ENCODE measurements at regions not wholly inside any gene's neighbourhood (a gene's known extent, or its start where the extent isn't known, plus 50 kb on each side); places are given as distances from the start of the nearest gene placed in this dataset.

- Histone ChIP-seq H3K27ac (no peak overlapping the region), H3K9me3 (no peaks in the 10 kb centered on the region), H3K4me1 (no peaks in the 10 kb centered on the region), H3K4me3 (no peak overlapping the region), H3K4me2 (no peak overlapping the region)
- DNase-seq (ENCODE audit: low read depth in 1 of 2, low spot score in 1 of 2), result no peak
- TF ChIP-seq POLR2A (IDR thresholded peaks at IDR 0.05; ENCODE audit: low read length) (no peak), HOXB5 (CRISPR knock-in tag; IDR thresholded peaks at IDR 0.05) (no peak), KDM1A (IDR thresholded peaks at IDR 0.05; ENCODE audit: low read depth) (no peak), ATOH8 (CRISPR knock-in tag; IDR thresholded peaks at IDR 0.05; ENCODE audit: low read depth) (no peak), TP53 (CRISPR knock-in tag; IDR thresholded peaks at IDR 0.05) (no peak), FOSL2 (IDR thresholded peaks at IDR 0.05) (no peak), FOSL2 (CRISPR knock-in tag; IDR thresholded peaks at IDR 0.05) (no peak), ZFP36 (IDR thresholded peaks at IDR 0.05; ENCODE audit: borderline replicate concordance, partially characterized antibody) (no peak), EHMT2 (IDR thresholded peaks at IDR 0.05; ENCODE audit: low read depth) (no peak)
- ChIA-PET POLR2A (no interaction called here), CTCF (interaction anchor here (0.8 to 1.5 kb wide), 3 partner anchors 30 to 159 kb away, joined by 3 to 6 read pairs (median 3); no protein-coding TSS in a partner anchor)
- FAIRE-seq, result no peak
- 64% methylated on average over 5 of the region's 5 CpGs for WGBS (ENCODE audit: missing lambda C conversion rate)
- no peak for ATAC-seq
Observed at GRCh38 chr3:150148227-150148626, 177.5 kb upstream of the PFN2 start.

- TF ChIP-seq NPAS2 (CRISPR knock-in tag; IDR thresholded peaks at IDR 0.05; ENCODE audit: borderline replicate concordance) (no peak), BCL3 (IDR thresholded peaks at IDR 0.05) (no peak), FOSB (CRISPR knock-in tag; IDR thresholded peaks at IDR 0.05) (no peak), HES2 (IDR thresholded peaks at IDR 0.05) (no peak), MAZ (IDR thresholded peaks at IDR 0.05; ENCODE audit: borderline replicate concordance, low read depth, low read length) (no peak), RFX5 (IDR thresholded peaks at IDR 0.05) (no peak), SREBF2 (IDR thresholded peaks at IDR 0.05) (no peak), RNF2 (IDR thresholded peaks at IDR 0.05; ENCODE audit: borderline replicate concordance, low read depth) (no peak), HEYL (CRISPR knock-in tag; IDR thresholded peaks at IDR 0.05) (no peak), FOSL2 (IDR thresholded peaks at IDR 0.05) (no peak), FOSL2 (CRISPR knock-in tag; IDR thresholded peaks at IDR 0.05) (no peak), RARB (CRISPR knock-in tag; IDR thresholded peaks at IDR 0.05) (no peak), HOXB13 (CRISPR knock-in tag; IDR thresholded peaks at IDR 0.05; ENCODE audit: low read depth) (no peak), ZSCAN20 (CRISPR knock-in tag; IDR thresholded peaks at IDR 0.05) (no peak), ZC3H11A (IDR thresholded peaks at IDR 0.05) (no peak), TP53 (CRISPR knock-in tag; IDR thresholded peaks at IDR 0.05) (no peak), HMGXB4 (CRISPR knock-in tag; IDR thresholded peaks at IDR 0.05; ENCODE audit: borderline replicate concordance) (no peak), MAX (IDR thresholded peaks at IDR 0.05) (no peak)
- H3K9me3 ChIP-seq, result no peaks in the 10 kb centered on the region
- FAIRE-seq, result no peak
- no peak overlapping the region for H3K4me3 ChIP-seq
- ChIA-PET POLR2A (no interaction called here), CTCF (interaction anchor here (0.6 to 1.5 kb wide), 4 partner anchors 30 to 1053 kb away, joined by 3 to 6 read pairs (median 3); no protein-coding TSS in a partner anchor)
- H3K4me1 ChIP-seq, result no peaks in the 10 kb centered on the region
- DNase-seq (ENCODE audit: low read depth in 1 of 2, low spot score in 1 of 2), result no peak
- no peak for ATAC-seq
- whole genome bisulfite sequencing (ENCODE audit: missing lambda C conversion rate), result 71% methylated on average over 5 of the region's 5 CpGs
- H3K4me2 ChIP-seq, result no peak overlapping the region
- no peak overlapping the region for H3K27ac ChIP-seq
Observed at GRCh38 chr3:150147776-150148175, 177.1 kb upstream of the PFN2 start.

Measured in A549 (cell line).